CD14-positive monocyte (primary cell): ENCODE measurements at regions not wholly inside any gene's neighbourhood (a gene's known extent, or its start where the extent isn't known, plus 50 kb on each side); places are given as distances from the start of the nearest gene placed in this dataset.

ENCODE experiments used
- DNase-seq, 3 donors: peaks; one replicate each; pipeline ENCODE4 v3.0.0-alpha.2; 2011 to 2022
- H2AFZ ChIP-seq: 2 replicates; pipeline ENCODE4 v1.6.0; 2012; ENCODE audit warnings: mild to moderate bottlenecking, low read depth, low read length, inconsistent platforms; ENCODE audit not compliant: insufficient read depth, poor library complexity, severe bottlenecking
- H3K27ac ChIP-seq, 2 donors: 1 replicate in 1 of 2; 2 replicates in 1 of 2; pipeline ENCODE4 v1.5.1; 2012 to 2013; ENCODE audit warnings: low read length in 2 of 2, control low read depth in 1 of 2, inconsistent platforms in 1 of 2, low read depth in 1 of 2, mild to moderate bottlenecking in 1 of 2
- H3K27me3 ChIP-seq, 2 donors: one replicate each; pipeline versions ENCODE4 v1.6.0 to v1.6.1; 2011 to 2013; ENCODE audit warnings: low read length in 2 of 2; ENCODE audit not compliant: control insufficient read depth in 2 of 2, insufficient read depth in 2 of 2
- H3K36me3 ChIP-seq, 2 donors: replicated peaks in 1 of 2; 1 replicate in 1 of 2; 2 replicates in 1 of 2; pipeline versions ENCODE4 v1.5.1 to v1.6.1; 2012 to 2013; ENCODE audit warnings: low read length in 2 of 2, control low read depth in 1 of 2, inconsistent platforms in 1 of 2, mild to moderate bottlenecking in 1 of 2; ENCODE audit not compliant: insufficient read depth in 2 of 2, control insufficient read depth in 1 of 2
- H3K4me1 ChIP-seq, 2 donors: 1 replicate in 1 of 2; 2 replicates in 1 of 2; pipeline versions ENCODE4 v1.5.1 to v1.6.1; 2012 to 2013; ENCODE audit warnings: low read length in 2 of 2, control low read depth in 1 of 2, inconsistent platforms in 1 of 2, mild to moderate bottlenecking in 1 of 2, moderate library complexity in 1 of 2; ENCODE audit not compliant: insufficient read depth in 2 of 2, control insufficient read depth in 1 of 2
- H3K4me2 ChIP-seq: replicated peaks from 2 replicates; pipeline ENCODE3; 2012; ENCODE audit warnings: low read length, moderate library complexity, mild to moderate bottlenecking; ENCODE audit not compliant: poor library complexity, severe bottlenecking; ENCODE audit errors: extremely low read depth
- H3K4me3 ChIP-seq, 3 experiments: fragments of 200-600 bp in 1 of 3; sonication (generic) in 1 of 3; replicated peaks in 1 of 3; 1 replicate in 2 of 3; 2 replicates in 1 of 3; pipeline ENCODE4 v1.5.1; 2011 to 2013; ENCODE audit warnings: low read length in 3 of 3, mild to moderate bottlenecking in 3 of 3, control low read depth in 2 of 3, low read depth in 2 of 3, inconsistent platforms in 1 of 3, moderate library complexity in 1 of 3
- H3K79me2 ChIP-seq: 2 replicates; pipeline ENCODE4 v1.6.0; 2012; ENCODE audit warnings: mild to moderate bottlenecking, control low read depth, inconsistent platforms, low read length, moderate library complexity; ENCODE audit not compliant: insufficient read depth
- H3K9ac ChIP-seq: 2 replicates; pipeline ENCODE4 v1.6.0; 2017; ENCODE audit warnings: low read length, mild to moderate bottlenecking; ENCODE audit not compliant: insufficient read depth, poor library complexity, severe bottlenecking
- H3K9me3 ChIP-seq, 2 donors: replicated peaks in 1 of 2; 1 replicate in 1 of 2; 2 replicates in 1 of 2; pipeline versions ENCODE4 v1.5.1 to v1.6.1; 2012 to 2013; ENCODE audit warnings: low read length in 2 of 2, control low read depth in 1 of 2; ENCODE audit not compliant: control insufficient read depth in 1 of 2, insufficient read depth in 1 of 2
- H4K20me1 ChIP-seq: 2 replicates; pipeline ENCODE4 v1.6.0; 2012; ENCODE audit warnings: mild to moderate bottlenecking, low read length, control low read depth, moderate library complexity; ENCODE audit not compliant: insufficient read depth
- H3K27ac Mint-ChIP-seq, 7 donors: one replicate each; pipeline ENCODE4 v1.8.0; 2020; ENCODE audit warnings: mild to moderate bottlenecking in 7 of 7, mixed read lengths in 7 of 7, moderate library complexity in 6 of 7, inconsistent platforms in 2 of 7
- H3K27me3 Mint-ChIP-seq, 3 donors: one replicate each; pipeline ENCODE4 v1.8.0; 2021 to 2022; ENCODE audit warnings: low read depth in 3 of 3, mild to moderate bottlenecking in 3 of 3, mixed read lengths in 3 of 3, moderate library complexity in 3 of 3, inconsistent platforms in 1 of 3
- H3K36me3 Mint-ChIP-seq, 2 donors: one replicate each; pipeline ENCODE4 v1.8.0; 2020; ENCODE audit warnings: mixed read lengths in 2 of 2, inconsistent platforms in 1 of 2, mild to moderate bottlenecking in 1 of 2
- H3K4me1 Mint-ChIP-seq: one replicate; pipeline ENCODE4 v1.8.0; 2020; ENCODE audit warnings: mild to moderate bottlenecking, mixed read lengths
- H3K4me3 Mint-ChIP-seq, 2 donors: one replicate each; pipeline ENCODE4 v1.8.0; 2020; ENCODE audit warnings: mild to moderate bottlenecking in 2 of 2, mixed read lengths in 2 of 2, moderate library complexity in 1 of 2
- H3K9me3 Mint-ChIP-seq, 7 donors: one replicate each; pipeline ENCODE4 v1.8.0; 2020 to 2022; ENCODE audit warnings: mixed read lengths in 7 of 7, mild to moderate bottlenecking in 6 of 7, moderate library complexity in 6 of 7, inconsistent platforms in 2 of 7
- WGBS: methylation state at CpG from one replicate; pipeline ENCODE4 v1.1.5; 2013; ENCODE audit warnings: missing lambda C conversion rate; ENCODE audit not compliant: insufficient coverage; 5-methylcytosine and 5-hydroxymethylcytosine counted together
- intact Hi-C, 2 donors: fragments of 100-400 bp; cut with micrococcal nuclease; formaldehyde crosslinking; loops; one replicate each; pipeline versions ENCODE4 v1.15.0 to v1.15.1; 2023
- TF ChIP-seq, protein P1 (sequence below): fragments of 200-600 bp; IDR thresholded peaks from one replicate; pipeline ENCODE4 v1.8.0; 2022; ENCODE audit warnings: antibody characterized with exemption, mild to moderate bottlenecking

DNA sequence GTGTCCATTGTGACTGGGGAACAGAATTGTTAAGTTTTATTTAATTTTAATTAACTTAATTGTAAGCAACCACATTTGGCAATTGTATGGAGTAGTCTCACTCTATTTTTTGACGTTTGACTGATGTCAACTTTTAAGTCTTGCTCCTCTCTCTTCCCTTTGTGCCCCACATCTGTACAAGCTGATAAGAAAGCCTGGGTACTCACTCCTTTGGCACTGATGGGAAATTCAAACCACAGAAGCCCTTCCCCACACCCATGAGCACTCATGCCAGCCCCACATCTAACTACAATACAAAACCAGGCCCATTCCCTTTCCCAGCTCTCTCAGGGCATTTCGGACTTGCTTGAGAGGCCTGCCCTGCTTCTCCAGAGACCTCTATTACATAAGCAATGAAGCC is 451.5 kb upstream of the KIF2A start:
- no peaks in the 10 kb centered on the region for H3K79me2 ChIP-seq
- Mint-ChIP-seq H3K9me3 (peaks cover 0 to 13% (median 2%) of the 10 kb centered on the region in 7 donors), H3K4me1 (no peaks in the 10 kb centered on the region), H3K36me3 (no peaks in the 10 kb centered on the region), H3K27me3 (peaks cover 0 to 1% (median 1%) of the 10 kb centered on the region in 3 donors), H3K27ac (no peak overlapping the region), H3K4me3 (no peak overlapping the region)
- no peaks in the 10 kb centered on the region for H3K9me3 ChIP-seq
- H3K27me3 ChIP-seq, result no peaks in the 10 kb centered on the region
- no peak overlapping the region for H2AFZ ChIP-seq
- H3K4me1 ChIP-seq, result no peaks in the 10 kb centered on the region
- H3K36me3 ChIP-seq, result no peaks in the 10 kb centered on the region
- 0% methylated on average over 1 of the region's 2 CpGs for whole genome bisulfite sequencing
- no peak for DNase-seq
- no peaks in the 10 kb centered on the region for H4K20me1 ChIP-seq
- H3K4me2 ChIP-seq, result no peak overlapping the region
- no peak overlapping the region for H3K9ac ChIP-seq
- no peak overlapping the region for H3K4me3 ChIP-seq
- TF ChIP-seq, protein P1, sequence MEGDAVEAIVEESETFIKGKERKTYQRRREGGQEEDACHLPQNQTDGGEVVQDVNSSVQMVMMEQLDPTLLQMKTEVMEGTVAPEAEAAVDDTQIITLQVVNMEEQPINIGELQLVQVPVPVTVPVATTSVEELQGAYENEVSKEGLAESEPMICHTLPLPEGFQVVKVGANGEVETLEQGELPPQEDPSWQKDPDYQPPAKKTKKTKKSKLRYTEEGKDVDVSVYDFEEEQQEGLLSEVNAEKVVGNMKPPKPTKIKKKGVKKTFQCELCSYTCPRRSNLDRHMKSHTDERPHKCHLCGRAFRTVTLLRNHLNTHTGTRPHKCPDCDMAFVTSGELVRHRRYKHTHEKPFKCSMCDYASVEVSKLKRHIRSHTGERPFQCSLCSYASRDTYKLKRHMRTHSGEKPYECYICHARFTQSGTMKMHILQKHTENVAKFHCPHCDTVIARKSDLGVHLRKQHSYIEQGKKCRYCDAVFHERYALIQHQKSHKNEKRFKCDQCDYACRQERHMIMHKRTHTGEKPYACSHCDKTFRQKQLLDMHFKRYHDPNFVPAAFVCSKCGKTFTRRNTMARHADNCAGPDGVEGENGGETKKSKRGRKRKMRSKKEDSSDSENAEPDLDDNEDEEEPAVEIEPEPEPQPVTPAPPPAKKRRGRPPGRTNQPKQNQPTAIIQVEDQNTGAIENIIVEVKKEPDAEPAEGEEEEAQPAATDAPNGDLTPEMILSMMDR, result no peak
- H3K27ac ChIP-seq, result no peak overlapping the region
- intact Hi-C loops, result no loop called here

DNA sequence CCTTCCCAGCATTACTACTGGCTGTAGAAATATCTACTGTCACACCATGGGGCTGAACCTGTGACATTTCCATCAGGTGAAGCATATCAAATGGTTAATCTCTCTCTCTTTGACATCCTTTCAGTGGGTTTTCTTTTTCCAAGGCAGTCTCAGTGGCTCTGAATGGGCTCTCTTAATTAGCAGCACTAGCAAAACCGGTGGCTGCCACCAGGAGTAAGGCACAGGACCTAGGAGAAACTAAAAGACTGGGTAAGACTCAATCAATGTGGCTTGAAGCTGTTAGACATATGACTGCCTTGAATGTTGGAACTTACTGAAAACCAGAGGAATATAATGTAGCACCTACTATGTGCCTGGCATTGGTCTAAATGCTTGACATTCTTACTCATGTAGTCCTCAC is 445.0 kb upstream of the KIF2A start:
- H3K27me3 Mint-ChIP-seq, result no peaks in the 10 kb centered on the region
- no peaks in the 10 kb centered on the region for H3K36me3 ChIP-seq
- no peaks in the 10 kb centered on the region for H3K27me3 ChIP-seq
- H3K27ac Mint-ChIP-seq, result no peak overlapping the region
- H3K4me1 ChIP-seq, result no peaks in the 10 kb centered on the region
- no peak overlapping the region for H3K4me3 ChIP-seq
- H3K4me1 Mint-ChIP-seq, result no peaks in the 10 kb centered on the region
- H3K9ac ChIP-seq, result no peak overlapping the region
- H3K79me2 ChIP-seq, result no peaks in the 10 kb centered on the region
- no peak overlapping the region for H3K27ac ChIP-seq
- no peak overlapping the region for H2AFZ ChIP-seq
- intact Hi-C loops, result no loop called here
- 100% methylated on average over 1 of the region's 1 CpG for WGBS
- H3K9me3 Mint-ChIP-seq, result peaks cover 0 to 9% (median 1%) of the 10 kb centered on the region in 7 donors
- TF ChIP-seq, protein P1, result no peak
- no peak for DNase-seq
- H3K36me3 Mint-ChIP-seq, result no peaks in the 10 kb centered on the region
- H3K4me3 Mint-ChIP-seq, result no peak overlapping the region
- no peaks in the 10 kb centered on the region for H4K20me1 ChIP-seq
- H3K9me3 ChIP-seq, result no peaks in the 10 kb centered on the region
- no peak overlapping the region for H3K4me2 ChIP-seq
